K562 (cell line): ENCODE measurements at regions not wholly inside any gene's neighbourhood (a gene's known extent, or its start where the extent isn't known, plus 50 kb on each side); places are given as distances from the start of the nearest gene placed in this dataset.

Experiments used
- ATAC-seq: fragments of 200-7000 bp; cut with Tn5 transposase; 3 replicates; pipeline ENCODE4 v1.9.1; 2020; ENCODE audit warnings: moderate library complexity
- BruUV-seq: library from RNA; stranded (reverse); fragments of 400-500 nt; replicated peaks from 2 replicates; lab custom pipeline; 2021; lab: Mats Ljungman, UMichigan
- CTCF ChIA-PET: fragments of 300-600 bp; formaldehyde crosslinking; extraction: SDS; loops from one replicate; lab custom pipeline; 2021; ENCODE audit warnings: low intra/inter-chr PET ratio; lab: Yijun Ruan, JAX
- POLR2A ChIA-PET: fragments of 300-600, 350-650 bp; sonication (Branson Sonifier 250); formaldehyde crosslinking; extraction: SDS; loops from one replicate; lab custom pipeline; 2021; ENCODE audit warnings: antibody characterized with exemption, inconsistent platforms; lab: Yijun Ruan, JAX
- DNase-seq, 4 experiments: peaks; one replicate each; pipeline versions ENCODE4 v3.0.0 to v3.0.0-alpha.2; 2011 to 2018; ENCODE audit warnings: low spot score in 3 of 4, mixed read lengths in 3 of 4; ENCODE audit errors: extremely low read depth in 1 of 4
- FAIRE-seq: peaks from 2 replicates; lab custom pipeline; 2011; peaks lifted over from hg19 to GRCh38; lab: Jason Lieb, UNC
- H2AFZ ChIP-seq: 2 replicates; pipeline ENCODE4 v1.6.0; 2011; ENCODE audit warnings: low read depth, low read length, control low read depth, inconsistent platforms
- H3K27ac ChIP-seq: fragments of 200-600 bp; 3 replicates; pipeline ENCODE4 v1.8.0; 2011; ENCODE audit warnings: low read depth, mild to moderate bottlenecking, control low read depth, inconsistent platforms, low read length, moderate library complexity, mixed read lengths; ENCODE audit errors: extremely low read depth
- H3K27me3 ChIP-seq, 2 experiments: fragments of 300-600 bp in 1 of 2; 2 replicates in 1 of 2; 3 replicates in 1 of 2; pipeline versions ENCODE4 v1.6.0 to v1.8.0; 2011; ENCODE audit warnings: inconsistent platforms in 2 of 2, low read length in 2 of 2, mild to moderate bottlenecking in 1 of 2, mixed read lengths in 1 of 2, moderate library complexity in 1 of 2; ENCODE audit not compliant: control insufficient read depth in 2 of 2, insufficient read depth in 2 of 2
- H3K36me3 ChIP-seq: fragments of 300-600 bp; 3 replicates; pipeline ENCODE4 v1.8.0; 2011; ENCODE audit warnings: mild to moderate bottlenecking, low read length, inconsistent platforms; ENCODE audit not compliant: control insufficient read depth, insufficient read depth
- H3K4me1 ChIP-seq, 2 experiments: fragments of 200-600 bp in 1 of 2; replicated peaks in 1 of 2; 2 replicates in 1 of 2; 3 replicates in 1 of 2; pipeline versions ENCODE4 v1.5.1 to v1.8.0; 2011; ENCODE audit warnings: inconsistent platforms in 2 of 2, low read length in 2 of 2, mild to moderate bottlenecking in 1 of 2, mixed read lengths in 1 of 2, moderate library complexity in 1 of 2; ENCODE audit not compliant: control insufficient read depth in 2 of 2, insufficient read depth in 2 of 2
- H3K4me2 ChIP-seq: 2 replicates; pipeline ENCODE4 v1.6.1; 2011; ENCODE audit warnings: low read length, control low read depth, inconsistent platforms, mixed read lengths; ENCODE audit not compliant: insufficient read depth
- H3K4me3 ChIP-seq: fragments of 200-600 bp; sonication (generic), shearing (Covaris generic); 2 replicates; pipeline ENCODE4 v1.5.1; 2016; ENCODE audit warnings: control low read depth, inconsistent platforms
- H3K79me2 ChIP-seq: fragments of 200-600 bp; 3 replicates; pipeline ENCODE4 v1.8.0; 2011; ENCODE audit warnings: low read length, inconsistent platforms; ENCODE audit not compliant: control insufficient read depth, insufficient read depth
- H3K9ac ChIP-seq, 2 experiments: 2 replicates each; pipeline versions ENCODE4 v1.6.0 to v1.6.1; 2011; ENCODE audit warnings: low read depth in 2 of 2, low read length in 2 of 2, control low read depth in 1 of 2, inconsistent platforms in 1 of 2, mild to moderate bottlenecking in 1 of 2, mixed read lengths in 1 of 2; ENCODE audit not compliant: insufficient read depth in 1 of 2
- H3K9me1 ChIP-seq: one replicate; pipeline ENCODE4 v1.6.0; 2011; ENCODE audit warnings: inconsistent platforms, mild to moderate bottlenecking, low read length, moderate library complexity; ENCODE audit not compliant: control insufficient read depth, insufficient read depth
- H3K9me3 ChIP-seq: replicated peaks from 2 replicates; pipeline ENCODE4 v1.5.1; 2011; ENCODE audit warnings: low read depth, low read length, inconsistent platforms; ENCODE audit not compliant: control insufficient read depth, insufficient read depth
- H4K20me1 ChIP-seq: replicated peaks from 2 replicates; pipeline ENCODE4 v1.6.1; 2011; ENCODE audit warnings: low read length, inconsistent platforms, mixed read lengths; ENCODE audit not compliant: control insufficient read depth, insufficient read depth
- CBX8 ChIP-seq: fragments of 200-600 bp; sonication (generic); IDR thresholded peaks from 2 replicates; pipeline ENCODE4 v1.6.1; 2012; ENCODE audit warnings: borderline replicate concordance, mixed run types, low read depth, mild to moderate bottlenecking, moderate library complexity, mixed read lengths, low read length, control low read depth, inconsistent platforms; ENCODE audit not compliant: poor library complexity, severe bottlenecking; ENCODE audit errors: extremely low read depth
- GTF2A2 ChIP-seq: IDR thresholded peaks from 2 replicates; pipeline ENCODE4 v1.6.1; 2016; ENCODE audit warnings: mild to moderate bottlenecking, missing genetic modification characterization, missing compliant biosample characterization
- MTA1 ChIP-seq: fragments of 450-650 bp; IDR thresholded peaks from 2 replicates; pipeline ENCODE4 v1.6.1; 2017; ENCODE audit warnings: borderline replicate concordance
- PHB2 ChIP-seq: fragments of 450-650 bp; IDR thresholded peaks from 2 replicates; pipeline ENCODE4 v1.6.1; 2017; ENCODE audit warnings: low read depth
- SMARCB1 ChIP-seq: IDR thresholded peaks from 2 replicates; pipeline ENCODE4 v1.6.1; 2011; ENCODE audit warnings: improper control_type of control experiment, low read depth; ENCODE audit not compliant: insufficient read length
- SMC3 ChIP-seq: conservative IDR thresholded peaks from 2 replicates; pipeline ENCODE4 v1.6.1; 2011; ENCODE audit warnings: low read depth, low read length, improper control_type of control experiment; ENCODE audit not compliant: insufficient read depth
- ZNF165 ChIP-seq: fragments of 250-450 bp; sonication (Bioruptor Pico); IDR thresholded peaks from 2 replicates; pipeline ENCODE4 v1.4.0; 2020; ENCODE audit warnings: borderline replicate concordance
- ZNF174 ChIP-seq: fragments of 250-450 bp; sonication (Bioruptor Pico); IDR thresholded peaks from 2 replicates; pipeline ENCODE4 v1.4.0; 2020; ENCODE audit warnings: mild to moderate bottlenecking
- ZNF449 ChIP-seq: fragments of 250-450 bp; sonication (Bioruptor Pico); IDR thresholded peaks from 2 replicates; pipeline ENCODE4 v1.8.0; 2022; ENCODE audit warnings: moderate library complexity, mild to moderate bottlenecking, inconsistent platforms
- ZSCAN32 ChIP-seq: fragments of 450-650 bp; formaldehyde crosslinking; IDR thresholded peaks from 2 replicates; pipeline ENCODE4 v1.4.0; 2020; ENCODE audit warnings: mild to moderate bottlenecking, moderate library complexity
- WGBS: fragments of 100-300 bp; shearing (Covaris generic); methylation state at CpG from one replicate; pipeline ENCODE4 v1.1.6; 2016; ENCODE audit warnings: low coverage, mixed read lengths; ENCODE audit not compliant: insufficient coverage; ENCODE audit errors: missing lambda C conversion rate; 5-methylcytosine and 5-hydroxymethylcytosine counted together
- in situ Hi-C: fragments of 300-500 bp; cut with MboI; formaldehyde crosslinking; loops from 4 replicates; pipeline ENCODE4 v1.15.0; 2018; ENCODE audit warnings: inconsistent platforms, mixed read lengths
- intact Hi-C: fragments of 100-400 bp; cut with micrococcal nuclease; formaldehyde crosslinking; loops from 2 replicates; pipeline ENCODE4 v1.14.2; 2022
- TF ChIP-seq, protein P1 (sequence below): fragments of 450-650 bp; IDR thresholded peaks from 2 replicates; pipeline ENCODE4 v1.7.1; 2018; ENCODE audit warnings: mild to moderate bottlenecking, low read depth; ENCODE audit not compliant: partially characterized antibody
- TF ChIP-seq, protein P2 (sequence below): fragments of 250-450 bp; sonication (Bioruptor Pico); IDR thresholded peaks from 2 replicates; pipeline ENCODE4 v1.4.0; 2020
- TF ChIP-seq, protein P3 (sequence below): fragments of 450-650 bp; IDR thresholded peaks from one replicate; pipeline ENCODE4 v1.6.1; 2018; ENCODE audit warnings: mild to moderate bottlenecking, moderate library complexity; ENCODE audit not compliant: partially characterized antibody
- TF ChIP-seq, protein P4 (sequence below): sonication (generic); formaldehyde crosslinking; IDR thresholded peaks from 2 replicates; pipeline ENCODE4 v1.8.0; 2022; ENCODE audit warnings: missing genetic modification reagents, mild to moderate bottlenecking, moderate library complexity, borderline replicate concordance

DNA sequence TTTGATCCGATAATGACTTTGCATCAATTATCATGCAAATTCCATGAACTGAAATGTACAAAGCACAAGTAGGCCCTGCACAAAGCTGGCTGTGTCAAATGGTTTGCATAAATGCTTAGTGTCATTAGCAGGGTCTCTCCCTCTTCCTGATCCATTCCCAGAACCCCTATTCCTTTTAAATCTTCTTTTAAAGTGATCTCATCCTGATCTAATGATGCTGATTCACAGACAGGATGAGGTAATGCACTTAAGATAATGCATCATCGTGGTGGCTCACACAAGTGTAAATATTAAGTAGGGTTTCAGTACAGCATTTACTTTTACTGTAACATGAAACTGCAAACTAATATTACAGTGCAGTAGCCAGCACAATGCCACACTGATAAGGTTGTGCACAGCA is 304.8 kb upstream of the SOX11 start:
- no peak for DNase-seq
- no peak overlapping the region for H3K9ac ChIP-seq
- 0% methylated on average over 2 of the region's 2 CpGs for WGBS
- TF ChIP-seq GTF2A2 (tag), result no peak
- no peak for TF ChIP-seq ZNF449 (CRISPR knock-in tag)
- TF ChIP-seq, protein P1, sequence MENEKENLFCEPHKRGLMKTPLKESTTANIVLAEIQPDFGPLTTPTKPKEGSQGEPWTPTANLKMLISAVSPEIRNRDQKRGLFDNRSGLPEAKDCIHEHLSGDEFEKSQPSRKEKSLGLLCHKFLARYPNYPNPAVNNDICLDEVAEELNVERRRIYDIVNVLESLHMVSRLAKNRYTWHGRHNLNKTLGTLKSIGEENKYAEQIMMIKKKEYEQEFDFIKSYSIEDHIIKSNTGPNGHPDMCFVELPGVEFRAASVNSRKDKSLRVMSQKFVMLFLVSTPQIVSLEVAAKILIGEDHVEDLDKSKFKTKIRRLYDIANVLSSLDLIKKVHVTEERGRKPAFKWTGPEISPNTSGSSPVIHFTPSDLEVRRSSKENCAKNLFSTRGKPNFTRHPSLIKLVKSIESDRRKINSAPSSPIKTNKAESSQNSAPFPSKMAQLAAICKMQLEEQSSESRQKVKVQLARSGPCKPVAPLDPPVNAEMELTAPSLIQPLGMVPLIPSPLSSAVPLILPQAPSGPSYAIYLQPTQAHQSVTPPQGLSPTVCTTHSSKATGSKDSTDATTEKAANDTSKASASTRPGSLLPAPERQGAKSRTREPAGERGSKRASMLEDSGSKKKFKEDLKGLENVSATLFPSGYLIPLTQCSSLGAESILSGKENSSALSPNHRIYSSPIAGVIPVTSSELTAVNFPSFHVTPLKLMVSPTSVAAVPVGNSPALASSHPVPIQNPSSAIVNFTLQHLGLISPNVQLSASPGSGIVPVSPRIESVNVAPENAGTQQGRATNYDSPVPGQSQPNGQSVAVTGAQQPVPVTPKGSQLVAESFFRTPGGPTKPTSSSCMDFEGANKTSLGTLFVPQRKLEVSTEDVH, result no peak
- no peak for TF ChIP-seq CBX8
- TF ChIP-seq SMC3, result no peak
- no peak for TF ChIP-seq ZSCAN32 (CRISPR knock-in tag)
- TF ChIP-seq PHB2, result no peak
- TF ChIP-seq ZNF165 (CRISPR knock-in tag), result no peak
- TF ChIP-seq, protein P2, sequence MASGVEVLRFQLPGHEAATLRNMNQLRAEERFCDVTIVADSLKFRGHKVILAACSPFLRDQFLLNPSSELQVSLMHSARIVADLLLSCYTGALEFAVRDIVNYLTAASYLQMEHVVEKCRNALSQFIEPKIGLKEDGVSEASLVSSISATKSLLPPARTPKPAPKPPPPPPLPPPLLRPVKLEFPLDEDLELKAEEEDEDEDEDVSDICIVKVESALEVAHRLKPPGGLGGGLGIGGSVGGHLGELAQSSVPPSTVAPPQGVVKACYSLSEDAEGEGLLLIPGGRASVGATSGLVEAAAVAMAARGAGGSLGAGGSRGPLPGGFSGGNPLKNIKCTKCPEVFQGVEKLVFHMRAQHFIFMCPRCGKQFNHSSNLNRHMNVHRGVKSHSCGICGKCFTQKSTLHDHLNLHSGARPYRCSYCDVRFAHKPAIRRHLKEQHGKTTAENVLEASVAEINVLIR (CRISPR knock-in tag), result no peak
- TF ChIP-seq, protein P3, sequence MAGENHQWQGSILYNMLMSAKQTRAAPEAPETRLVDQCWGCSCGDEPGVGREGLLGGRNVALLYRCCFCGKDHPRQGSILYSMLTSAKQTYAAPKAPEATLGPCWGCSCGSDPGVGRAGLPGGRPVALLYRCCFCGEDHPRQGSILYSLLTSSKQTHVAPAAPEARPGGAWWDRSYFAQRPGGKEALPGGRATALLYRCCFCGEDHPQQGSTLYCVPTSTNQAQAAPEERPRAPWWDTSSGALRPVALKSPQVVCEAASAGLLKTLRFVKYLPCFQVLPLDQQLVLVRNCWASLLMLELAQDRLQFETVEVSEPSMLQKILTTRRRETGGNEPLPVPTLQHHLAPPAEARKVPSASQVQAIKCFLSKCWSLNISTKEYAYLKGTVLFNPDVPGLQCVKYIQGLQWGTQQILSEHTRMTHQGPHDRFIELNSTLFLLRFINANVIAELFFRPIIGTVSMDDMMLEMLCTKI, result no peak
- TF ChIP-seq ZNF174 (CRISPR knock-in tag), result no peak
- no peak for TF ChIP-seq MTA1
- TF ChIP-seq, protein P4, sequence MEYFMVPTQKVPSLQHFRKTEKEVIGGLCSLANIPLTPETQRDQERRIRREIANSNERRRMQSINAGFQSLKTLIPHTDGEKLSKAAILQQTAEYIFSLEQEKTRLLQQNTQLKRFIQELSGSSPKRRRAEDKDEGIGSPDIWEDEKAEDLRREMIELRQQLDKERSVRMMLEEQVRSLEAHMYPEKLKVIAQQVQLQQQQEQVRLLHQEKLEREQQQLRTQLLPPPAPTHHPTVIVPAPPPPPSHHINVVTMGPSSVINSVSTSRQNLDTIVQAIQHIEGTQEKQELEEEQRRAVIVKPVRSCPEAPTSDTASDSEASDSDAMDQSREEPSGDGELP (CRISPR knock-in tag), result no peak
- TF ChIP-seq SMARCB1, result no peak
- TF ChIP-seq, all 486 proteins: peak for 0
- Histone ChIP-seq H3K79me2 (no peaks in the 10 kb centered on the region), H3K27ac (no peak overlapping the region), H3K4me3 (no peak overlapping the region), H3K36me3 (no peaks in the 10 kb centered on the region), H2AFZ (no peak overlapping the region), H3K4me2 (no peak overlapping the region), H3K9me3 (no peaks in the 10 kb centered on the region), H3K27me3 (no peaks in the 10 kb centered on the region), H3K4me1 (no peaks in the 10 kb centered on the region), H3K9me1 (no peaks in the 10 kb centered on the region), H4K20me1 (no peaks in the 10 kb centered on the region)
- ATAC-seq (no peak), FAIRE-seq (no peak)
- ChIA-PET CTCF (no interaction called here), POLR2A (no interaction called here)
- in situ Hi-C loops (no loop called here), intact Hi-C loops (no loop called here)
- BruUV-seq, result no TSS peak
